ENCODE measurements at regions not wholly inside any gene's neighbourhood (a gene's known extent, or its start where the extent isn't known, plus 50 kb on each side); places are given as distances from the start of the nearest gene placed in this dataset.

GRCh38 chr18:38368886-38369285 lies 803.3 kb upstream of the CELF4 start:
- no peak for DNase-seq

DNA sequence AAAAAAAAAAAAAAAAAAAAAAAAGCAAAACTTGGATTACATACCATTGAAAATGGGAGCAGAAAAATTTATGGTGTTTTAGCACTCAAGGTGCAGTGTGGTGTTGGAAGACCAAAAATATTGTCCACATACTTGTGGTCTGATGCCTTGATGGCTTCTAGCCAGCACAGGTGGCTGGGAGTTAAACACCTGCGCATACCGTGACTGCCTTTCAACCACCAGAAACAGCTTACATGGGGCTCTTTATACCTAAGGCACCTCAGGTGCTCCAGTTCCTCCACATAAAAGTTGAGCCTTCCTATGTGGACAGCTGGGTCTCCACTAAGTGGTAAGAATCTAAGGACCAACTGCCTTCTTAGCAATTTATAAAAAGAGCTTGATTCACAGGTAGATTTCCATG lies 802.6 kb upstream of the CELF4 start:
- DNase-seq, result no peak

DNA sequence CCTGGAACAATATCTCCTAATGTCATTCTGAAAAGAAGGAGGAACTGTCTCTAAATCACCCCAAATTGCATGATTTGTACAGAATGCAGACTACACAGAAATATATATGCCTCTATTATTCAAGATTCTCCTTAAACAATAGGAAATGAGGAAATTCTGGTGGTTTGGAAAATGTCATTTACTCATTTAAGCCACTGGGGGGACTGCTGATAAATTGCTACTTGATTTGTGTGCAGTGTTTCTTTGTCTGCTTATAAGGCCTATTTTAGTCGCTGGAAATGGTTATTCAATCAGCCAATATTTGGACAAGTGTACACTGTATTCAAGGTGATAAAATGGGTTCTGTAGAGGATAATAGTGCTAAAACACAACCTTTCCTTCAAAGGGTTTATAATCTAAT lies 801.9 kb upstream of the CELF4 start:
- DNase-seq, result no peak

DNA sequence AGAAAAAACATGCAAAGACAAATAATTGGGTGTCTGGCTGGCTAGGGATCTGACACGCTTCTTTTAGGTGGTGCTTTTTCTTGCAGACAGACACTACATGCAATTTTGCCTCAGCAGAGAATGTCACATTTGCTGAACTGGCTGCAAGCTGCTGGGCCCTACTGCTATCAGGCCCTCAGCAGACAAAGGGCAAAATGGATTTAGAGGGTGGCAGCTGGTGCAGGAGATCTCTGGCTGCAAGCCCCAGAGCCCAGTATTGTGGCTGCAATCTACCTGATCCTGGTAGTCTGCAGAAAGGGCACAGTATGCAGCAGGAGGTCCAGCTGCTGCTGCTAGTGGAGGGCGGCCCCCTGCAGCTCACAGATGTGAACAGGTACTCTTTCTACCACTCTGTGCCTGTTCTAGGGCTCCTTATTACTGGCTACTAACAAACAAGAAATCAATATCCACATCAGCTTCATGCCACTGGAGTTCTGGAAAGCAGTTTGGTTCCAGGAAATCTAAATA lies 796.7 kb upstream of the CELF4 start:
- no peak for DNase-seq

- DNase-seq, result no peak
Measured at GRCh38 chr18:38358805-38359657, 793.4 kb upstream of the CELF4 start.

DNA sequence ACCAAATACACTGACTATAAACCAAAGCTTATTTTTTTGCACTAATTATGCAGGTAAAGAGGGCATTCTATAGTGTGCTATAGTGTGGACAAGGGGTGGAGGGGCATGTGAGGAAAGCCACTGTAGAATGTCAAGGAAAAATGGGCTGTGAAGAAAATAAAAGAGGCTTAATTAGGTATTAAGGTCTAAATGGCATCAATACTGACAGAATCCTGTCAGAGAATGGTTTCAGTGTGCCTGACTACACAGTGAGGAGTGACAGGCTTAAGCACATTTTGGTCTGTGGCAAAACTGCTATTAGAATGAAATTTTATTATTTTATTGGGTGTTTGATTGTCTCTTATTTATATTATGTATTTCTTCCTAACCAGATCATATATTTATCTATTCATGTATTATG lies 787.6 kb upstream of the CELF4 start:
- no peak for DNase-seq

DNA sequence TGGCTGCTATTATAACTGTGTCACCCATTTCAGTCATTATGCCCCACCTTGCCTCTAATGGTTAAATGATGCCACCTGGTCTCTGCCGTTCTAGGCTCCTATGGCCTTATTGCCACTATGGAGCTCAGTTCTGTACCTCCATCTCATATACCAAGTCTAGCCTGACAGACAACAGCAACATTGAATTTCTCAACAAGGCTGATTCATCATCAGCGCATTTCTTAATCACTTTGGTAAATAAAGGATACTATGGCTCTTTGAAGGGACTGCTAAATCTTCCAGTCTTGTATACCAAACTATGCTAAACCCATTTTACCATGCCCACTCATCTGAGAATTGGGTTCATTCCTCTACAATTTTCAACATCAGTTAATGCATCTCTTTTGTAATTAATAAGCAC lies 784.5 kb upstream of the CELF4 start:
- DNase-seq, result no peak

GRCh38 chr18:38330573-38330972 lies 765.0 kb upstream of the CELF4 start:
- DNase-seq, result no peak

DNA sequence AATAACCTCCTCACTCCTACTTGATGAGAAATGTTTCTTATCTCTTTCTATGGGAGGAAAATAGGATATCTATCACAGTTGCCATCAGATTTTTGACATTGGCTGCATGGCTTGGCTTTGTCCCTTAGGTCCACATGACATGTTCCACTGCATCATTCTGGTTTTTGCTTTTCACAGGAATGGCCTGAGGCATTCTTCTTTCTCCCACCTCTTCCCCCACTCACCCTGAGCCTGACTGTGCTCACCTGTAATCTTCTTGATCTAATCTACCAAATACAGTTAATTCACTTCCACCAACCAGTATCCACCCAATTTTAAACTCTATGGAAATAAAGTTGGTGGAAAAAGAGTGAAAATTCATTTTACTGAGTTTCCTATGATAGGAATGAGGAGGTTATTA lies 763.5 kb upstream of the CELF4 start:
- DNase-seq, result no peak

DNA sequence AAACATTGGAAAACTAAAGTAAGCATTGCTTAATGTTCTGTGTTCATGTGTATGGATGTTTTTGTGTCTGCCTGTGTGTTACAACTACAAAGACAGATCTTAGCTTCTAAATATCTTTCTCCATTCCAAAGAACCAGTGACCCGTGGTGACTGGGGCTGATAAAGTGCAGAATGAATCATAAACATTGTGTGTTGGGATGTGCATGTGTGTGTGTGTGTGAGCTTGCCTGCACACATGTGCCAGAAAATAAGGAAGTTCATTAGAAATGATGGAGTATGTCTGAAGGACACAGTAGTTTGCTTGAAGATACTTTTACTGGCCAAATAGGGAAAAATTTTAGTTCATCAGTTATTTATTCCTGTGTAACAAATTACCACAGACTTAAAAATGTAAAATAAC lies 756.6 kb upstream of the CELF4 start:
- DNase-seq, result no peak

DNA sequence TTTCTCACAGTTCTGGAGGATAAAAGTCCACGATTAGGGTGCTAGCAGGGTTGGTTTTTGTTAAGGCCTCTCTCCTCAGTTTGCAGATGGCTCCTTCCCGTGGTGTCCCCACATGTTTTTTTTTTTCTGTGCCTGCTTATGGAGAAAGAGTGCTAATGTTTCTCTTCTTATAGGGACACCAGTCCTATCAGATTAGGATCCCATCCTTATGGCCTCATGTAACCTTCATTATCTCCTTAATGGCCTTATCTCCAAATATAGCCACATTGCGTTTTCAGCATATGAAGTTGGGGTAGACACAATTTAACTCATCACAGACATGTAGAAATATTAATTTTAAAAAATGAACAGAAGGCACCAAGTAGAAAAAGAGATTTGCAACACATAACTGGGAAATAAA lies 755.7 kb upstream of the CELF4 start:
- DNase-seq, result no peak

DNA sequence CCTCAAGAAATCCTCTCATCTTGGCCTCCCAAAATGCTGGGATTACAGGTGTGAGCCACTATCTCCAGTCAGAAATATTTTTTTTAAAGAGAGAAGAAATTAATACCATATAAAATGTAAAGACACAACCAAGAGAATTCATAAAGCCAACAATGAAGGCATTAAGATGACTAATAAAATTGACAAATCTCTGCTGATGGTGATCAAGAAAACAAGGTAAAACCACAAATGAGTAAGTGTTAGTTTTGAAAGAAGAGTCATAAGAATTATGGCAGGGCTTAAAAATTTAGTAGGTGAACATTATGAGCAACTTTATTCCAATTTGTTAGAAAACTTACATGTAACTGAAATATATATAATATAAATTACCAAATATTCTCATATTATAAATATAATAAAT lies 752.8 kb upstream of the CELF4 start:
- DNase-seq, result no peak

DNA sequence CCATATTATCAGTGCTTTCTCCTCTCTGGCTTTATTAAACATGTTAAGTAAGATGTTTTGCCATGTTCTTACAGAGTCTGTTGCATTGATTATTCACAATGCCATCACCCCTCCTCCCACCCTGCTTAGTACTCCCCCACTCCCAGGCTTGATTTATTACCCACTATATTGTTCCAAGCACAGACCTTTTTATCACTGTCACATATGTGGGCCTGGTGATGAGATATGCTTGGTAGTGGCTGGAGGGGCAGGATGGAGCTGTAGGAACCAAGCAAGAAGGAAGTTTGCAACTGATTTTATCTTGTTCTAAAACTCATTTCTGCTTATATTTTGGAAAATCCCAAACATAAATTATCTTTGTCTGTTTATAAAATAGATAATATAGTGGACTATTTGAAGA lies 748.2 kb upstream of the CELF4 start:
- DNase-seq, result no peak

DNA sequence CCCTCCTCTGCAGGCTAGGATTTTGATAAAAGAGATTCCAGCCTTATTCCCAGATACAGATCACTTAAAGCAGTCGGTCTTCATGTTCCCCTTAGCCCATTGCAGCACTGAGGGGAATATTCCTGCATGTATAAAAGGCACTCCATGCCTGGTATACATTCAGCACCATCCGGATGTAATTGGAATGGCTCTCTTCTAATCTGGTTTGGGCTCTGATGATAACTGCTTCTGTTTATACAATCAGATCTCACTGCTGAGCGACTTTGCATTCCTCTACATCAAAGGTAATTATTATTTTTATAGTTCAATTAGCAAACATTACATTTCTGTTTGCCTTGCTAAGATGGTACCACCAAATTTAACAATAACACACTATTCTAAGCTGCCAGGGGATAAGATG lies 746.9 kb upstream of the CELF4 start:
- DNase-seq, result no peak

DNA sequence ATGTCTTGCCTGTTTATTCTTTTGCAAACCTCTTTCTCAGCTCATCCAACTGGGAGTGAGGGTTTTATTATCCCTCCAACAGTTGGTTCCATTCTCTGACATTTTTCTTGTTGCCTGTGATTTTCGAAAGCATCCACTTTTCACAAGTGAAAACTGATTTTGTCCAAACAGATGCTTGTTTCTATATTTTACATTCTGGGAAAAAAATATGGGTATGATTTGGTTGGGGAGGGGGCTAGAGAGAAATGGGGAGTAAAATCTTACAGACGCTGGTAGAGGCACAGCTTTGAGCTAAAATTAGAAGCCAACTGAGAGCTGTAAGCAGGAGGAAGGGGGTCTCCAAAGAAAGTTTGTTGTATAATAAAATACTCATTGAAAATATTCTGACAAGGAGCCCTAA lies 745.3 kb upstream of the CELF4 start:
- no peak for DNase-seq

- no peak for DNase-seq
Measured at GRCh38 chr18:38307914-38308313, 742.3 kb upstream of the CELF4 start.

- DNase-seq, result no peak
Measured at GRCh38 chr18:38305961-38306360, 740.4 kb upstream of the CELF4 start.

- DNase-seq, result no peak
Measured at GRCh38 chr18:38301621-38302020, 736.0 kb upstream of the CELF4 start.

DNA sequence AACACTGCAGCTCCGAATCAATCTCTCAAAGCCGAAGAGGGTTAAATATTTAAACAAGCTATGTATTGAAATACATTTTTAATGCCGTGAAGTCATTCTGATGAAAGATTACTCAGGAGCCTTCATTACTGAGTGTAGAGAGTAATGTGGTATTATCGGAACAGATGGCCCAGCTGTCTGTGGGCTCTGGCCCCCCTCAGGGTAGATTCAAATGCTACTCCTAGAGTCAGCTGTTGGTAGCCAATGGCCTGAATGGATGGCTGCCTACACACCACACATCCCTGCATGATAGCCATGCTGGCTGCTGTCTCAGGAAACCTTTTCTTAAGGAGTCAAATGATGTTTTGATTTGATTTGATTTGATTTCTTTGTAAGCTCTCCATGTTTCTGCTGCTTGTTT lies 732.3 kb upstream of the CELF4 start:
- no peak for DNase-seq

DNA sequence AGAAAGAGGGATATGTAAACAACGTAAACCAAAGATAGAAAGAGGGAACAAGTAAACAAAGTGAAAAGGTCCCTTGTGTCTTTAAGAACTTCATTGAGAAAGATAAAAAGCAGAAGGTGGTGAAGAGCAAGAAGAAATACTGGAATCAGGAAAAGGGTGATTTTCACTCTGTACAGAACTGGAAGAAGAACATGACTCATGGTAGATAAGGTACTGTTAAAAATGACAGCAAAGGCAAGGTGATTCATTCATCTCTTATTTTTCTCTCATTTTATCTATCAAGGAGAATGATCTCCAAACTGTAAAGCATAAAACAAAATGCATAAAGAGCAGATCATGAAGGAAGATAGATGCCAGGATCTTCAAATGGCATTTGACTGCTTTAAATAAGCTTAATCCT lies 724.6 kb upstream of the CELF4 start:
- no peak for DNase-seq

DNA sequence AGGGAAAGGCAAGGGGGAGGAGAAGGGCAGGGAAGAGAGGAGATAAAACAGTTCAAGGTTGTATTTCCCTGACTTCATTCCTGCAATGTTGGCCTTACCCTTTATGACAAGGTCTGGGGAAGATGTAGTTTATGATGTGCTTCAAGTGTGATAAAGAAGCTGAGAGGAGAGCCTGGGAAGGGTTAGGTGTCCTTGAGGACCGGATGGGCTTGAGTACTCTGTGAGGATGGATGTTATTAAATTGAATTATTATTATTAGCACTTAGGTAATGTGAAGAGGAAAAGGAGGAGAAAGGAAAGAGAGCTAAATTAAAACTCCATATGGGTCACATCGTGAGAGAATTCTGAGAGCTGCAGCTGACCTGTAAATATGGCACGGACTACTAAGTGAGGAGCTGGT lies 719.4 kb upstream of the CELF4 start:
- DNase-seq, result no peak

DNA sequence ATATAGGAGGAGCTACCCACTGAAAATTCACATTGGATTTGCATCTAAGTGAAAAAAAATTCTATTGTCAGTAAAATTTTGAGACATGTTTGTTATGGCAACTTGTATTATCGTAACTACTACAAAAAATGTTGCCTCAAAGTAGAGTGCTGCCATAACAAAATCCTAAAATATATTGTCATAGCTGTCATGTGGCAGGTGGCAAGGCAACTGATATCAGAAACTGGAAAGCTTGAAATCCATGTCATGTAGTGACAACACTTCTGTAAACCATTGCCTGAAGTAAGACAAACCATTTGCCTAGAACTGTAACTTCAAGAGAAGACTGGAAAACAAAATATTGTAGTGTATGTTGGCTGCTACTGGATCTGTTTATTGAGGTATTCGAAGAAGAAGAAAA lies 697.5 kb upstream of the CELF4 start:
- no peak for DNase-seq

DNA sequence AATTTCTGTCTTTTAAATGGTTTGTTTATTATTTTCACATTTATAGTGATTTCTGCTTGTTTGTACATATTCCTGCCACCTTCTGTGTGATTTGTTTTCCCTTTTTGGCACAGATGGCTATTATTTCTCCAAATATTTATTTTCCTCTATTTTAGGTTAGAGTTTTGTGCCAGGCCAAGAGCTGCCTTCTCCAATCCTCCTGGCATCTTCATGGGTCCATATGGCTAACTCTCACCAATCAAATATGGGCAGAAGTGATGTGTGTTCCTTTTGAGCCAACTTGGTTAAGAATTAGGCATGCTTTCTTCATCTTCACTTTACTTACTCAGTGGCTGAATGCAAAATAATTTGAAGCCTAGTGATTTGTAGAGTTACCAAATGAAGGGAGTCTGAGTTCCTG lies 697.1 kb upstream of the CELF4 start:
- DNase-seq, result no peak

GRCh38 chr18:38257661-38258060 lies 692.1 kb upstream of the CELF4 start:
- no peak for DNase-seq

DNA sequence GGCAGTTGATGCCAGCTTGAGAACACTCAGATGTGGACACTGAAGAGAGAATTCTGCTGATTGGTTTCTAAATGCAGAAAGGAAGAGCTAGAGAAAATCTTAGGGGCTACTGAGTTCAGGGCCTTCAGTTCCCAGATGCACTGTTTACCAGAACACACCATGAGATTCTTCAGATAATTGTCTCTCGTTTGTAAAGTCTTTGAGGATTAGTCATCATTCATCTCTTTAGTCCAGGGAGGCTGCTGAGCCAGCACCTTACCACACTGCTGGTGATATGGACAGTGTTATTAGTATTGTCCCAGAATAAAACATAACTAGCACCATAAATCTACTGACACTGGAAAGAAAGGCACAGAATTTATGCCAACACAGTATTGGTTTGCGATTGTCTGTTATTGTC lies 690.8 kb upstream of the CELF4 start:
- no peak for DNase-seq

All from T-helper 9 cell (primary cell).